HG03135 (cell line): ENCODE measurements at regions not wholly inside any gene's neighbourhood (a gene's known extent, or its start where the extent isn't known, plus 50 kb on each side); places are given as distances from the start of the nearest gene placed in this dataset.

Experiments
- ATAC-seq: cut with Tn5 transposase; IDR thresholded peaks from one replicate; pipeline ENCODE4 v1.9.1; 2021; ENCODE audit warnings: mild to moderate bottlenecking, moderate library complexity; ENCODE audit not compliant: unreplicated experiment

GRCh38 chr4:19803406-19803805, 448.3 kb upstream of the SLIT2 start:
- no peak for ATAC-seq

GRCh38 chr4:19793831-19794230, 457.9 kb upstream of the SLIT2 start:
- no peak for ATAC-seq

GRCh38 chr4:19791422-19792123, 460.1 kb upstream of the SLIT2 start:
- no peak for ATAC-seq

- ATAC-seq, result no peak
Measured at GRCh38 chr4:19786616-19787015, 465.1 kb upstream of the SLIT2 start.

GRCh38 chr4:19783667-19784223, 468.0 kb upstream of the SLIT2 start:
- no peak for ATAC-seq

GRCh38 chr4:19780871-19781270, 470.8 kb upstream of the SLIT2 start:
- no peak for ATAC-seq

DNA sequence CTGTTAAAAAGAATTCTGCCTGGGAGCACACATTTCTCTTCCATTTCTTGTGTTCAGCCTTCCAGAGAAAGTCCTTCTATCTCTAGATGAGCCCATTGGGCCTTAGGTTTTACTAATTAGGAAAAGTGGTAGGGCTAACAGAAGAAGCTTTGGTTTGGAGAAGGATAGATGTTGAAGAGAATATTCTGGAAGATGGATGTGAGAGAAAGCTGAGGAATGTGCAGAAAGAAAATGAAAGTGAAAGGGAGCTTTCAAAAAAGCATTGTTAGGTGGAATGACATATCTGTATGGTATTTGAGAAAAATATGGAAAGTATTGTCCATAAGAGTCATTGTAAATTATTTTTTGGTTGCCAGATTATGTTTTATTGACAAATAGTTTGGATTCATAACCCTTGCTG, 474.8 kb upstream of the SLIT2 start:
- no peak for ATAC-seq

DNA sequence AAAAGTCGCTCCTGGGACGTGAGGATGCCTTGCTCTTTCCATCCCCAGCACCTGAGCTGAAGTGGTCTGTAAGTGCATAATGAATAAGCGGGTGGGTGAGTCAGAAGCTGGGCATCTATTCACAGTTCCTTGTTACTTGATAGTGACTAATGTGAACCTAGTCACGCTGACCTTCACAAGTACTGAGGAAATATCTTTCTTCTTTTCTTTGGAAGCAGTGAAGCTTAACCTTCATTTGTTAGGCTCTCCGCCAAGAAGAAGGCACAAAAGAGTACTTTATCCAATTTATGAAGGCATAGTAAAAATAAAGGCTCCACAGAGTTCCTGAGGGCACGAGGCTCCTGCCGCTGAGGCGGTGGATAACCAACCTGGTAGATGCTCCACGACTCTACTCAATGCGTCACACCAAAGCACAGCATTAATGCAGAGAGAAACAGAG, 475.7 kb upstream of the SLIT2 start:
- ATAC-seq, result no peak

DNA sequence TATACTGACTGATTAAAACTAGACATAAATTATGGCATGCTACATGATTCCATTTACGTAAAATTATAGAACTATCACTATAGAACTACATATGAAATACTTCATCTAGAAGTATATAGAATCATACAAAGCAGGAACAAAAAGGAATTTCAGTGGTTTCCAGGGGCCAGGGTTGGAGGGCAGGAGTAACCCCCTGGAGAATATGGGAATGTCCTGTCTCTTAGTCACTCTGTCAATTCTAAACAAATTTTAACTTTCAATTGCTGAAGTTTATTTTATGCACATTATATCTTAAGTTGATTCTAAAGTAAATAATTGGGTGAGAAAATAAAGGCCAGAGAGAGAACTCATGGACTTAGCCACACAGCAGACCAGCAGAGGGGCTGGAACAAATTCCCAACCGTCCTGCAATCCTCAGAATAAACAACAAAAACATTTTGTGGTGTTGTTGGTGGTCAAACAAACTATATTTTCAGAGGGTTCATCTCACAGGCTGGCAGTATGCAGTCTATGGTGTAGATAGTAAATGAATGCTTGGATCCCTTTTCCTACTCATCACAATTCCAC, 476.9 kb upstream of the SLIT2 start:
- no peak for ATAC-seq

DNA sequence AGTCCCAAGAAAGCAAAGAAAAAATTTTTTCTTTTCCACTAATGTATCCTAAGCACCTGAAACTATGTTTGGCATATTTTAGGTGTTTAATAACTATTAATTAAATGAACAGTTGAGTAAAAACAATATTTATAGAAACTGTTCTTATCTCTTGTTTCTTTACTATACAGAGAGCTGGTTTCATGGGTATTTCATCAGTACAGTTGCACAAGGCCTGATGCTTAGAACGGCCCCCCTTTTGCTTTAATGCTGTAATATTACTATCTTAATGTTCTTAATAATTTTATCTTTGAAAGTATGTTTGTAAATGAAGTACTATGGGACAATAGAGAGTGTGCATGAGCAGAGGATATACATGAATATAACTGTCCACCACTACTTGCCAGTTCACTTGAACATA, 479.1 kb upstream of the SLIT2 start:
- ATAC-seq, result no peak

DNA sequence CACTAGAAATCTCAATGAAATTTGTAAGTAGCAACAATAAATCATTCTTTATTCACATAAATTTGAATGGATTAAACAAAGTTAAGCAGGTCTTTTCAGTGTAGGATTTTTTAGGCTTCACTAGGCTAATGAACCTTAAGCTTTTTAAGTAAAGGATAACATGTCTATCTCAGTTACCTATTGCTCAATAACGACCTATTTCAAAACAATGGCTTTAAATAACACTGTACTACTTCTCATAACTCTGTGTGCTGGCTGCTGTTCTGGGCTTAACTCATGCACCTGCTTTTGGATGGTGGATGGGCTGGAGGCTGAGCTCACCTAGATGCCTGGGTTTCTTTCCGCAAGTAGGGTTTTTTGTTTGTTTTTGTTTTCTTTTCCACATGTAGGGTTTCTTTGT, 495.0 kb upstream of the SLIT2 start:
- no peak for ATAC-seq

GRCh38 chr4:19752599-19752998, 499.1 kb upstream of the SLIT2 start:
- no peak for ATAC-seq

DNA sequence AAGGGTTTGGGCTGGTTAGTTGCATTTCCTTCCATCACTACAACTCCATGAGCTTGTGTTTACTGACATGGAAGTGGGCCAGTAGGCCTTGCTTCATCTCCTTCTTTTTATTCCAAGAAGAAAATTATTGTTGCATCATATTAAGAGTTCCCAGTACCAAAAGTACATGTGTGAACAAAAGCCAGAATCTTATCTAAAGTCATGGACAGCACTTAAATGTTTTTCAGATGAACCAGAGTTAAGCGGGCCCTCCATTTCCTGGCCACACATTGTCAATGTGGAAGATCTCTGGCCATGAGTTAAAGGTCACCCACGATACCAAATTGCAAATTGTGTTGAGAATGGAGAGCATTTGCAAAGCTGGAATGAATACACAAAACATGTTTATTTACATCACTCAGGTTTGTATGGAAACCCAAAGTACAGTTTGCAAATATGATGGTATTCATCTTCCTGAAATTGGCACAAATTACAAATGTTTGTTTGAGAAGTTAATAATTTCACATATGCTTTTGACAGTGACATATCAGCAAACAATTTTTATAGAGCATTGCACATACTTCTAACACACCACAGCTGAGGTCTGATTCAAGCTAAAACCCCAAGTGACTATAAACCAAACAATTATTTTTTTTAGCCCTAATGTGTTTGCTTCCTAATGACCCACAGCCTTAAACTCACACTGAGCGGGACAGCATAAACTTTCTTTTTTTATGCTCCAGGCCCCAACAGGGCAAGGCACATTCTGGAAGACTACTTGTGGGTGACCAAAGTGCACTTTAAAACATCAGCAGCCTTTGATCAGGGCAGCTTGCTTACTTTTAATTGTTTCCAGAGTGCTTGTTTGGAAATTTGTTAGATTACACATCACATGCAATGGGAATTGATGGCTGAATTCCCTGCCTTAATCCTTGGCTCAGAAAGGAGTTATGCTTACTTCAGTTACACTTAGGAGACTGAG, 502.9 kb upstream of the SLIT2 start:
- ATAC-seq, result no peak

DNA sequence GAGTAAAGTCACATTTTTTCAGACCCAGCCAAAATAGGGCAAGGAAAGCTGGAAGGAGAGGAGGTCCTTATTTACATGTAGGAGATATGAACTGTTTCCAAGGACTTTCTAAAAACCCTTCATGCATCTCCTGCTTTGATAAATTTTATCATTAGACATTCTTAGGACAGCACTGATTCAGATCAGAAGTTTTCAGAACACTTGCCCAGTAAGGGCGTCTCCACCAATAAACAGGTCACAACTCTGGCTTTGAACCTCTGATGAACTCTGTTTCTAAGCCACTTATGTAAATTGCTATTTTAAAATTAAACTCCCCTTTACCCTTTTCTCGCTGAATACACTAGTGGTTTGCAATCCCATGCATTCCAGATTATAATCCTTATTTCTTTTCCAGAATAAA, 505.3 kb upstream of the SLIT2 start:
- no peak for ATAC-seq

DNA sequence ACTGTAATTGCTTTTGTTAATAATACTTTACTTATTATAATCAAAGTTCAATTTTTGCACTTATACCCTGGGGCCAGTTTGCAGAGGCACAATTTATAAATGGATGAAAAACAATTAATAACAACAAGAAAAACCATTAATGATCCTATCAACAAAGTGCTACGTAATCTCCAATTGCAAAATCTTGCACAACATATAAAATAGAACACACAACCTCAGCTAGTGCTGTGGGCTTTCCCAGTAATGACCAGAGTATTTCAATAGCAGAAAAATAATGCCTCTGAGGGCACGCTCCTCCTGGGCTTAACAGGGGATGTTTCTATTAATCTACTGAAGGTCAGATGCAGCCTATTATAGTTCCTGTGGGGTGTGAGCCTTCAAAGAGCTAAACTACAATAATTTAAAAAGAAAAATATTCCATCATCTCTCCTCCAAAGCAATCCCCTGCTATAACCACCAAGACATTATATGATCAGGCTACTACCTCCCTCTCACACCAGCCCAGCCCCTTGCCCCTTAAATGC, 508.5 kb upstream of the SLIT2 start:
- ATAC-seq, result no peak

- ATAC-seq, result no peak
Measured at GRCh38 chr4:19739101-19739651, 512.5 kb upstream of the SLIT2 start.

DNA sequence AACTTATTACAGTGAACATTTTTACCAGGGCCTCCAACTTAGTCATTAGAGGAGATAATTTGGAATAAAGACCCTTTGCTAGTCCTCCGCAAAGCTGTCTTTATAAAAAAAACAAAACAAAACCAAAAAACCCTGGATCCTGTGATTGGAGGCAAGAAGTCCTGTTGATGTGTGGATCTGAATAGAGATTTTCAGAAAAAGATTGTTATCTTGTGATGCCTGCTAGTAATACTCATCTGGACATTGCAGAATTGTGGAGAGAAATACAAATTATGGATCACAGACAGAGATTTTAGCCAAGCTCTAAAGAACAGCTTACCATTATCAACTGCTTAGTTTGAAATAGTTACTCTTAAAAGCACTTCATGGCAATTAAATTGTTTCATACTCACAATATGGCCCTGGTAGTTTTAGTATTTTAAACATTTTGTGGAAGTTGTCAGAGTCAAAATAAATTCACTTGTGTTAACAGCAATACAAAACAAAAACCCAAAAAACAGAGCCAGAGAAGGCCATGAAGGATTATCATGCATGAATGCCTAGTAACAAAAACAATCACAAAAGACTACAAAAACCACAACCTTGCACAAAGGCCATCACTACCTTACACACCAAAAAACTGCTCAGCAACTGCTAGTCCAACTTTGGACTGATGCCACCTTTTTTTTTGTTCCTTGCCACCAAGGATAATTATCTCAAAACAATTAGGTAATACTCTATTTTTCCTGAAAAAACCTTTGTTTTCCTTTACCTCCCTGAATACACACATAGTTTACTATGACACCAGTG, 514.5 kb upstream of the SLIT2 start:
- no peak for ATAC-seq

DNA sequence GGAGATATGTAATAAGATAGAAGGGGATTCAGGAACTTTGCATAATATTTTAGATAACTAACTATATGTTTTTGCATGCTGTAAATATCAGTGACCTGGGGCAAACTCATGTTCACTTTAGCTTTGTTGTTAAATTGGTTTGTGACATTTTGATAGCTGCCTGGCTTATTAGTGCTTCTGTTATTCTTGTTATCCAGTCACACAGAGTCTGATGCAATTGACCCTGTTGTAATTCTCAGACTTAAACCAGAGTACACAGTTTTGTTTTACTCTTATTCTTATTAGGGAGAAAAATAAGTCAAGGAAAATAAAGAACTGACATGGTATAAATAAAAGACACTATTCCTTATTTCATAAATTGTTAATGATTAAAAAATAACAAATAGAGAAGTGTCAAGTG, 516.7 kb upstream of the SLIT2 start:
- no peak for ATAC-seq

GRCh38 chr4:19729886-19730651, 521.6 kb upstream of the SLIT2 start:
- ATAC-seq, result no peak
